GM21528 (cell line): ENCODE measurements at regions not wholly inside any gene's neighbourhood (a gene's known extent, or its start where the extent isn't known, plus 50 kb on each side); places are given as distances from the start of the nearest gene placed in this dataset.

Experiments
- ATAC-seq: cut with Tn5 transposase; IDR thresholded peaks from one replicate; pipeline ENCODE4 v1.9.1; 2021; ENCODE audit warnings: mild to moderate bottlenecking, moderate library complexity; ENCODE audit not compliant: unreplicated experiment, low FRiP score

DNA sequence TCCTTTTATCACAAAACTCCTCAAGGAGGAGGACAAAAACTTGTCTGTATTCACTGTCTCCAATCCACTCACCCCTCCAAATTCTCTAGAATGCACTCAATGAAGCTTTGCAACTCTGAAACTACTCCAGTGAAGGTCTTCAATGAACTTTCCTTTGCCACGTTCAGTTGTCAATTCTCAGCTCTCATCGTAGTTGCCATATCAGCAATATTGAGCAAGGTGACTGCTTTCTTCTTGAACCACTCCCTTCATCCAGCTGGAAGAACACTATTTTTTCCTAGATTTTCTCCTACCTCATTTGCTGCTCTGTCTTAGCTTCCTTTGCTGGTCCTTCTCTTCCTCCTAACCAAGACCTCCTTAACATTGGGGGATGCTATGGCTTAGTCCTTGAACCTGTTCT lies 191.8 kb downstream of the KDR start:
- no peak for ATAC-seq

- no peak for ATAC-seq
These were observed 195.2 kb downstream of the KDR start for GRCh38 chr4:54930226-54930625.

DNA sequence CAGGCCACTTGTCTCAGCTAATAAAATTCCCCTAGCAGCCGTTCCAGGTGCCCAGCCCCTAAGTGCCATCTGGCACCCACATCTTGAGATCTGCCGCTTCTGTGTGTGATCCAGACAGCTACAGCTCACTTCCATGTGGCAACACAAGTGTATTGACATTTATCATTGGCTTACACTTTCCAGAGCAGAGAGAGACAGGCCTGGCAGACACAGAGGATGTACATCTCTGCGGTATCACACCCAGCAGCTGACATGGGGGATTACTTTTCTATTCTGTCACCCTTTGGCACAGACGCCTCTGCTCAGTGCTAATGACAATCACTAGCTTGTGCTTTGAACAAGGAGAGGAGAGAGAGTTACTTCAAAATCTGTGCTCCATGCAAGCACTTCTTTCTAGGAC lies 195.9 kb downstream of the KDR start:
- ATAC-seq: no peak

GRCh38 chr4:54924891-54925290 lies 200.5 kb downstream of the KDR start:
- ATAC-seq: no peak

DNA sequence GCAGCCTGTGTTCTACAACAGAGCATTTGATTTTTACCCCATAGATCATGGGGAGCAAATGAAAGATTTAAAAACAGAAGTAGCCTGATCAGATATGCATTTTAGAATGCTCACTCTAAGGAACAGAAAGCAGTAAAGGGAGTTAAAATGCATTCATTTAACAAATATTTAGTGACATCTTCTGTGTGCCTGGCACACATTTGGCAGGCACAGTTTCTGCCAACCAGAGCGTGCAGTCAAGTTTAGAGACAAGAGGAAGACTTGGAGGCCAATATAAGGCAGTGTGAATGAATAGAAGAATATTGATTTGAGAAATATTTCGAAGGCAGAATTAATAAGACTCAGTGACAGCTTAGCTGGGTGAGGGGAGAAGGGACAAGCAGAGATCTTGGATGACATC lies 210.1 kb downstream of the KDR start:
- no peak for ATAC-seq

DNA sequence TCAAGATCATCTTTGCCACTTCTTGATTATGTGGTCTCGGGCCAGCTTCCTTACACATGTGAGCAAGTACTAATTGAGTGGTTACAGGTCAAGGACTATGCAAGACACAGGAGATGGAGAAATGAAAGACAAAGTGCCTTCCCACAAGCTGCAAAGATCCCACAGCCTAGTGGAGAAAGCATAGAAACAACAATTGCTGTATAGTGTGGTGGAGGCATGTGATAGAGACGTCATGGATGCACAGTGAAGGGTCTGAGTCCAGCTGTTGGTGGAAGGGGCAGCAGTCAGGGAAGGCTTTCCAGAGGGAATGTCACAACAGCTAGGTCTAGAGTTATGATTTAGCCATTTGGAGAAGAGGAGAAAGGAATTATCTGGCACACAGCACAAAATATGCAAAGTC lies 210.6 kb downstream of the KDR start:
- no peak for ATAC-seq

DNA sequence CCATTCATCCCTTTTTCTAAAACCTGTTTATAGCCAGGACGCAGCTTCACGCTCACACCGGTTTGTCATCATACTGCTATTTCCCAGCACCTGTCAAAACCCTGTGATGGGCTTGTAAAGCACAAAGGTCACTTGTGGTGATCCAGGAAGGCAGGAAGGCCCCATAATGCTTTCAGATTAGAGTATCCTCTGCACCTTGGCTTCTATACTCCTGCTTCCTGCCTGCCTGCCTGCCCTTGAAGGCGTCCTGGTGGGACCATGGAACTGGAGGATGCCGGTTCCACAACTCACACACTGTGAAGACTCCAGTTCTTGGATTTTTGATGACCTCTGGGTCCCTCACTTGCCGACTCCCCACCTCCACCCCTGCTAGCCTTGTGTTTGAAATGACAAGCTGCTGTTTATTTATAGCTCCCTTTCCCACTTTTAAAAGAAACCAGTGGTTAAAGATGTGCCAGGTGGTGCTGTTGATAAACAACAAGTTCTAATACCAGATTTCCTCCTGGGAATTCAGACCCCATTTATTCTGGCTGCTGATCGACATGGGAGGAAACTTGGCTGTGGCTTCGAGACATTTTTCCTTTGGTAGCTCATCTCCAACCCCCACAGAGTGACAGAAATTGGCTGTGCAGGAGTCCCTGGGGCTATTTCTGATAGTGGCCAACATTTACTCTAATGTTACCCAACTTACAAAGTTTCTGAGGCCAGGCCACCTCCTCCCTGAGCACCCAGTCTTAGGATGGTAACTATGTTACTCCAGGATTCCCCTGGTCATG lies 211.5 kb downstream of the KDR start:
- no peak for ATAC-seq

- ATAC-seq: no peak
These were observed 213.2 kb downstream of the KDR start for GRCh38 chr4:54912155-54912554.

DNA sequence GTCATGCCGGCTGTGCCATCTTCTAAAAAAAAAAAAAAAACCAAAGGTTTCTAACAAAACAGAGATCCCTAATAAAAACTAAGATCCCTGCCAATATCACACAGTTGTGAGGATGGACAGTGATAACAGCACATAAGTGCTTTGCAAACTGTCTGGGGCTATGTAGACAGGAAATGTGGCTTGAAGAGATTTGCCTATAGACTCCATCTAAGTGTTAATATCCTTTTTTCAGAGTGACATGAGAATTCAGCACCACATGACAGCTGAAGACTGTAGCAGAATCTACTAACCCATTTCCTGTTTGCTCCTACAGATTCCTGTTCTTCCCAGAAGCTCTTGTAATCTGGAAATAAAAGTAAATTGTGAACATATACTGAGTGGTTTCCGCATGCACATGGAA lies 215.4 kb downstream of the KDR start:
- no peak for ATAC-seq

DNA sequence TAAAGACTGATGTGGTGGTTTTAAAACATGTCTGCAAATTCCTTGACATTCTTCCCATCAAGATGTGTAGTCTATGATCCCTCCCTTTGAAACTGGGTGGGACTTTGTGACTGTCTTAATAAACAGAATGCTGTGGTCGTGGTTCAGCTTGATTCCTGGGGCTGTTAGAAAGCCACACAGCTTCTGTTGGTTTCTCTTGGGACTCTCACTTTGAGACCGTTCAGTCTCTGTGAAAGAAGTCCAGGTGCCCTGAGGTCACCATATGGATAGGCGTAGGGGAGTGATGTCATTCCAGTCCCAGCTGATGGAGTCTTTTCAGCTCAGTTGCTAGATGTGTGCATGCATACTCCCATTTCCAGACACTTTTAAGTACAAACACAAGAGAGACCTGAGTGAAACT lies 216.6 kb downstream of the KDR start:
- ATAC-seq: no peak

DNA sequence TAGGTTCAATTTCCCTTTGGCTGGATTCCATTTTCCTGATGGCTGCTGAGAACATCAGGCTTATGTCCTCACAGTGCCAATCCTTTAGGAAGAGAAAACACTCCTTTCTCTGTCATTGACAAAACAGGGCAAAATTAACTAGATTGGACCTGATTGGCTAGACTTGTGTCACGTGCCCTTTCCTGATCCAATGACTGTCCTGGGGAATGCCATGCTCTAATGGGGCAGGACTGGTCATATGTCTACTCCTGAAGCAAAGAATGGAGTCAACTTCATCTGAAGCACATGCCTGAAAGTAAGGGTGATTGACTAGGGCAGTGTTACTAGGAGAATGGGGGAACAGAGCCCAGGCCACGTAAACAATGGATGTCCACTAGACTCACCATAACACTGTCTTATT lies 220.4 kb downstream of the KDR start:
- no peak for ATAC-seq

- ATAC-seq: no peak
These were observed 222.4 kb downstream of the KDR start for GRCh38 chr4:54902976-54903375.

DNA sequence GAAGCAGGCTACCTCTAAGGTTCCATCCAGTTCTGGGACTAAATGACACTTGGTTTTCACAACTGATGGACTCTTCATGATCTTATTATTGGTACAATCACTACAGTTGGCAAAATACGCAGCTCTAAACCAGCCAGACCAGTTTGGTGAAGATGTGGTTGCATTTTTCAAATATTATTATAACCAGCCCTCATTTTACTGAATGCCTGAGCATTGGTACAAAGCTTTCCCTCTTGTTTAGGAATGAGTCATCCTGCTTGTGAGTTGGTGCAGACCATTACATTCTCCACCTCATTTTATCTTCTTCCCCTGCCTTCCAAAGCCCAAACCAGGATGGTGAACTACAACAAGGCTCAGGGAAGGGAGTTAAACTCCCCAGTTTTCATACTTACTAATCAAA lies 223.1 kb downstream of the KDR start:
- no peak for ATAC-seq

DNA sequence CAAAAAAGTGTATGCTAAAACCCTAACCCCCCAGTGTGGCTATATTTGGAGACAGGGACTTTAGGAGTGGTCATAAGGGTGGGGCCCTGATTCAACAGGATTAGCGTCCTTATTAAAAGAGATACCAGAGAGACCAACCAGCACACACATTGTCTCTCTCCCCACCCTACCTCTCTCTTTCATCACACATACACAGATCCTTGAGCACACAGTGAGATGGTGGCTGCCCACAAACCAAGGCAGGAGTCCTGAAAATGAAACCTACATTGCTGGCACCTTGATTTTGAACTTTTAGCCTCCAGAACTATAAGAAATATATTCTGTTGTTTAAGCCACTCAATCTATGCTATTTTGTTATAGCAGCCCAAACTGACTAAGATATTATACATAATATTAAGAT lies 224.2 kb downstream of the KDR start:
- ATAC-seq: no peak

- ATAC-seq: no peak
These were observed 226.6 kb downstream of the KDR start for GRCh38 chr4:54898656-54899340.

GRCh38 chr4:54898056-54898562 lies 227.3 kb downstream of the KDR start:
- ATAC-seq: no peak

- no peak for ATAC-seq
These were observed 227.8 kb downstream of the KDR start for GRCh38 chr4:54897590-54897989.

DNA sequence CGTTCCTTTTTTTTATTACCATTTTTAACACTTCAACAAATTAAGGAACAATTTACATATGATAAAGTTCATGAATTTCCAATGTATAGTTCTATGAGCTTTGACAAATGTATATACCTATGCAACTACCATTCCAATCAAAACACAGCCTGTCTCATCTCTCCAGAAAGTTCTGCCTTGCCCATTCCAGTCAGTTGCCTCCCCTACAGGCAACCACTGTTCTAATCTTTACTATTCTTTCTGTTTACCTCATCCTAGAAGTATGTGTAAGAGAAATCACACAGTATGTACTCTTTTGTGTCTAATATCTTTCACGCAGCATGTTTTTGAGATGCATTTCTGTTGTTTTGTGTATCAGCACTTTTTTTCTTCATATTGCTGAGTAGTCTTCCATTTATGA lies 224.9 kb downstream of the KIT start:
- ATAC-seq: no peak

DNA sequence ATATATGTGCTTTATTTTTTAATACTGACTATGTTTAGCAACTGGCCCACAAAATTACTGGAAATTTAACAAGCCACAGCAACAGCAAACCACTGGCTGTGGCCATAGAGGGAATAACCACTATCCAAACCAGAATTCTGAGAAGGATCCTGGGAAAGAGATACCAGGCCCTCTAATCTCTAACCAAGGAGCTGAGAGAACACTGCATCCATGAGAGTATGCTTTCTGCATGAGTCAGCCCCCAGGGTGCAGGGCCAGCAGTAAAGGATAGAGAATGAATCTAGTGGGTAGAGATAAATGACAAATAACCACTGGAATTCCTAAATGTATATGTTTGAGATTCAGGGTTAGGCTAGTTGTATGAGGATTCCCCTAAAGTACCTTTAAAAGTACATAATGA lies 221.8 kb downstream of the KIT start:
- ATAC-seq: no peak

DNA sequence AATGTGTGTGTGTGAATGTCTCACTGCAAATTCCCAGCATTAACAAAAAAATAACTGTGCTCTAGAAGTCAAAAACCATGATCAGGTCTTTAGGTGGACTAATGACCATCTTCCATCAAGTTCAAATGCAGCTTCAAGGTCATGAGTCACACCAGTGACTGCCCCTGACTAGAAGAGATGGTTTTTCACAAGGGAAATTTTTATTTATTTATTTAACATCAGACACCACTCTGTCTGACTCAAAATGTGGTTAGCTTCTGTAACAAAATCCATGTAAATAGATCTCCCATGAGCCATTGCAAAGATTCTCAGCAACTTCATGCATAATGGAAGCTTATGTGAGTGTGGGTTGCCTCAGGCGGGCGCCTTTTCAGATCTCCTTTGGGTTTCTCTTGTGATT lies 219.2 kb downstream of the KIT start:
- ATAC-seq: no peak

- ATAC-seq: no peak
These were observed 214.5 kb downstream of the KIT start for GRCh38 chr4:54872261-54872660.
